ENCODE measurements at regions not wholly inside any gene's neighbourhood (a gene's known extent, or its start where the extent isn't known, plus 50 kb on each side); places are given as distances from the start of the nearest gene placed in this dataset.

DNA sequence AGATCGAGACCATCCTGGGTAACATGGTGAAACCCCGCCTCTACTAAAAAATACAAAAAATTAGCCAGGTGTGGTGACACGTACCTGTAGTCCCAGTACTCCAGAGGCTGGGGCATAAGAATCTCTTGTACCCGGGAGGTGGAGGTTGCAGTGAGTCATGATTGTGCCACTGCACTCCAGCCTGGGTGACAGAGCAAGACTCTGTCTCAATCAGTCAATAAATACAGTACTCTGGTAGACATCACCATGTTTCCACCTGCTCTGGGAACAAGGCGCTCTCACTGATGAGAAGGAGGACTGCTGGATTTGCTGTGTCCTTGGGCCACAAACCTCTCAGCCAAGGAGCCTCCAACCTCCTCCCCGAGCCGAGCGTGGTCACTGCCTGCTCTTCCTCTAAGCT lies 154.2 kb upstream of the ZNF236 start (continued):
- TF ChIP-seq JUN (IDR thresholded peaks at IDR 0.05; ENCODE audit: low read depth, low read length), result no peak
- no peak for TF ChIP-seq TBP (IDR thresholded peaks at IDR 0.05; ENCODE audit: low read depth, low read length)
- TF ChIP-seq CBX8 (IDR thresholded peaks at IDR 0.05; ENCODE audit: borderline replicate concordance, low read depth, low read length), result no peak
- no peak for TF ChIP-seq HDAC2 (IDR thresholded peaks at IDR 0.05; ENCODE audit: borderline replicate concordance in 1 of 2, low read depth in 2 of 2, low read length in 2 of 2)

All from H1 (cell line).